K562 (cell line): ENCODE measurements at regions not wholly inside any gene's neighbourhood (a gene's known extent, or its start where the extent isn't known, plus 50 kb on each side); places are given as distances from the start of the nearest gene placed in this dataset.

ENCODE experiments used
- HNRNPK ChIP-seq: fragments of 200-400 bp; formaldehyde crosslinking; IDR thresholded peaks from one replicate; pipeline ENCODE4 v1.6.1; 2018; ENCODE audit warnings: mild to moderate bottlenecking, low read depth, low read length; ENCODE audit not compliant: poor library complexity, severe bottlenecking
- ZNF785 ChIP-seq: fragments of 250-450 bp; sonication (Bioruptor Pico); IDR thresholded peaks from 2 replicates; pipeline ENCODE4 v1.4.0; 2020; ENCODE audit warnings: mild to moderate bottlenecking

DNA sequence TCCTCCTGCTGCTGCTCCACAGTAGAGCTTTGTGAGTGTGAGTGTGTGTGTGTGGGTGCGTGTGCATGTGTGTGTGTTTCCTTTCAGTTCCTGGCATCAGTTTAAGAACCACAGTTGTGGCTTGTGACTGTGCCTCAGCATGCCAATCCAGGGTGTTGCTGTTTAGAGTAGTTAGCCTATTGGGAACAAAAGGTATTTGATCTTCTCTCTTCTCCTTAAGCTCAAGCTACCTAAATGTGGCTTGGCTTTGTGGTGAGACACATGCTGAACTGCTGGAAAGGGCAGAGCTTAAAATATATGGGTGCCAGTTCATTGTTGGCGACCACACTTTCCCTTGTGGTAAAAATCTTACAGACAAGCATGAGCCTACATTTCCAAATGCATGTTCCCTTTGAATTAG lies 116.6 kb upstream of the BNC2 start:
- TF ChIP-seq ZNF785 (no peak), HNRNPK (no peak)
